GM12878 (cell line): ENCODE measurements at regions not wholly inside any gene's neighbourhood (a gene's known extent, or its start where the extent isn't known, plus 50 kb on each side); places are given as distances from the start of the nearest gene placed in this dataset.

Experiments used
- ATAC-seq: fragments of 200-7000 bp; cut with Tn5 transposase; 3 replicates; pipeline ENCODE4 v1.9.1; 2020; ENCODE audit warnings: mild to moderate bottlenecking, moderate library complexity
- BruUV-seq: library from RNA; stranded (reverse); fragments of 400-500 nt; replicated peaks from 2 replicates; lab custom pipeline; 2021; lab: Mats Ljungman, UMichigan
- CTCF ChIA-PET: fragments of 300-600 bp; sonication (Branson Sonifier 250); formaldehyde crosslinking; extraction: SDS; loops from one replicate; lab custom pipeline; 2021; ENCODE audit warnings: inconsistent platforms; lab: Yijun Ruan, JAX
- POLR2A ChIA-PET: fragments of 350-600 bp; formaldehyde crosslinking; extraction: SDS; loops from one replicate; lab custom pipeline; 2021; ENCODE audit warnings: inconsistent platforms; lab: Charles Lee
- RAD21 ChIA-PET: fragments of 300-600 bp; sonication (Branson Sonifier 250); formaldehyde crosslinking; loops from one replicate; lab custom pipeline; 2023; ENCODE audit warnings: antibody characterized with exemption; ENCODE audit not compliant: unreplicated experiment; lab: Charles Lee
- SMC1A ChIA-PET: fragments of 300-600 bp; sonication (Branson Sonifier 250); formaldehyde crosslinking; loops from one replicate; lab custom pipeline; 2023; ENCODE audit not compliant: unreplicated experiment, uncharacterized antibody; lab: Charles Lee
- DNase-seq: peaks from one replicate; pipeline ENCODE4 v3.0.0-alpha.2; 2011; ENCODE audit warnings: low read depth, low spot score
- FAIRE-seq: peaks from 3 replicates; lab custom pipeline; 2011; peaks lifted over from hg19 to GRCh38; lab: Jason Lieb, UNC
- H2AFZ ChIP-seq: 2 replicates; pipeline ENCODE4 v1.6.0; 2011; ENCODE audit warnings: low read depth, low read length, control low read depth; ENCODE audit not compliant: control insufficient read depth
- H3K27ac ChIP-seq: 2 replicates; pipeline ENCODE4 v1.5.1; 2011; ENCODE audit warnings: control low read depth; ENCODE audit not compliant: control insufficient read depth, insufficient read depth
- H3K27me3 ChIP-seq, 2 experiments: replicated peaks in 1 of 2; 2 replicates each; pipeline versions ENCODE4 v1.6.0 to v1.6.1; 2011; ENCODE audit warnings: low read length in 1 of 2; ENCODE audit not compliant: control insufficient read depth in 2 of 2, insufficient read depth in 2 of 2
- H3K36me3 ChIP-seq, 2 experiments: 2 replicates each; pipeline ENCODE4 v1.5.1; 2011; ENCODE audit warnings: low read length in 1 of 2; ENCODE audit not compliant: control insufficient read depth in 2 of 2, insufficient read depth in 2 of 2
- H3K4me1 ChIP-seq: 2 replicates; pipeline ENCODE4 v1.6.1; 2011; ENCODE audit warnings: mild to moderate bottlenecking, low read length, moderate library complexity, mixed read lengths; ENCODE audit not compliant: control insufficient read depth, insufficient read depth
- H3K4me2 ChIP-seq: 2 replicates; pipeline ENCODE4 v1.6.0; 2011; ENCODE audit warnings: control low read depth; ENCODE audit not compliant: control insufficient read depth, insufficient read depth
- H3K4me3 ChIP-seq: fragments of 200-600 bp; sonication (generic); 2 replicates; pipeline ENCODE4 v1.5.1; 2016
- H3K79me2 ChIP-seq: 2 replicates; pipeline ENCODE4 v1.6.0; 2011; ENCODE audit warnings: low read length; ENCODE audit not compliant: control insufficient read depth, insufficient read depth
- H3K9ac ChIP-seq: 2 replicates; pipeline ENCODE4 v1.8.0; 2011; ENCODE audit warnings: low read length, control low read depth, mixed read lengths; ENCODE audit not compliant: control insufficient read depth, insufficient read depth
- H3K9me3 ChIP-seq: replicated peaks from 3 replicates; pipeline ENCODE4 v1.5.1; 2011; ENCODE audit warnings: mild to moderate bottlenecking, low read length; ENCODE audit not compliant: control insufficient read depth, insufficient read depth
- H4K20me1 ChIP-seq: 2 replicates; pipeline ENCODE4 v1.6.0; 2011; ENCODE audit not compliant: control insufficient read depth, insufficient read depth
- CTCF ChIP-seq, 3 experiments: IDR thresholded peaks in 2 of 3; conservative IDR thresholded peaks in 1 of 3; 2 replicates each; pipeline ENCODE4 v1.5.1; 2011; ENCODE audit warnings: low read depth in 3 of 3, low read length in 3 of 3, mild to moderate bottlenecking in 3 of 3, control low read depth in 2 of 3, moderate library complexity in 2 of 3, inconsistent platforms in 1 of 3, mixed read lengths in 1 of 3; ENCODE audit not compliant: control insufficient read depth in 2 of 3, insufficient read depth in 1 of 3; ENCODE audit errors: extremely low read depth in 1 of 3
- HDAC2 ChIP-seq: fragments of 200-600 bp; sonication (generic); IDR thresholded peaks from 2 replicates; pipeline ENCODE4 v1.6.1; 2017
- HDGF ChIP-seq: fragments of 450-650 bp; IDR thresholded peaks from 2 replicates; pipeline ENCODE4 v1.6.1; 2016; ENCODE audit warnings: antibody characterized with exemption
- NKRF ChIP-seq: fragments of 450-650 bp; conservative IDR thresholded peaks from 2 replicates; pipeline ENCODE4 v1.6.1; 2017; ENCODE audit warnings: mild to moderate bottlenecking, moderate library complexity
- PML ChIP-seq: IDR thresholded peaks from 2 replicates; pipeline ENCODE4 v1.6.1; 2012; ENCODE audit warnings: low read length, inconsistent platforms
- RAD21 ChIP-seq: IDR thresholded peaks from 2 replicates; pipeline ENCODE4 v1.6.1; 2011; ENCODE audit warnings: mild to moderate bottlenecking, low read depth, low read length, moderate library complexity; ENCODE audit not compliant: insufficient read depth
- RBBP5 ChIP-seq: fragments of 200-600 bp; sonication (generic); conservative IDR thresholded peaks from 2 replicates; pipeline ENCODE4 v1.6.1; 2016
- RELA ChIP-seq: fragments of 450-650 bp; IDR thresholded peaks from 2 replicates; pipeline ENCODE4 v1.8.0; 2014; ENCODE audit warnings: borderline replicate concordance; ENCODE audit not compliant: partially characterized antibody
- RFX5 ChIP-seq: IDR thresholded peaks from 2 replicates; pipeline ENCODE4 v1.6.1; 2011; ENCODE audit warnings: low read depth, low read length, improper control_type of control experiment
- SMARCA5 ChIP-seq: fragments of 450-650 bp; IDR thresholded peaks from 2 replicates; pipeline ENCODE4 v1.6.1; 2017; ENCODE audit warnings: mild to moderate bottlenecking
- SREBF2 ChIP-seq: IDR thresholded peaks from 2 replicates; pipeline ENCODE4 v1.6.1; 2012; ENCODE audit warnings: mild to moderate bottlenecking, low read length
- USF1 ChIP-seq: IDR thresholded peaks from 2 replicates; pipeline ENCODE4 v1.6.1; 2011; ENCODE audit warnings: borderline replicate concordance, low read depth, mild to moderate bottlenecking, moderate library complexity, mixed read lengths, low read length; ENCODE audit not compliant: insufficient read depth; ENCODE audit errors: extremely low read length
- ZNF24 ChIP-seq: fragments of 450-650 bp; IDR thresholded peaks from 2 replicates; pipeline ENCODE4 v1.6.1; 2017; ENCODE audit warnings: antibody characterized with exemption, mild to moderate bottlenecking
- ZNF384 ChIP-seq: IDR thresholded peaks from 2 replicates; pipeline ENCODE4 v1.6.1; 2012; ENCODE audit warnings: low read depth, mild to moderate bottlenecking, low read length, improper control_type of control experiment, borderline replicate concordance
- ZNF622 ChIP-seq: fragments of 450-650 bp; IDR thresholded peaks from 2 replicates; pipeline ENCODE4 v1.6.1; 2017; ENCODE audit warnings: mild to moderate bottlenecking, inconsistent platforms
- WGBS: methylation state at CpG from one replicate; pipeline ENCODE4 v1.1.6; 2016; ENCODE audit warnings: low lambda C conversion rate; ENCODE audit not compliant: insufficient replicate concordance, insufficient coverage; ENCODE audit errors: missing lambda C conversion rate; 5-methylcytosine and 5-hydroxymethylcytosine counted together
- in situ Hi-C: fragments of 300-500 bp; cut with MboI; formaldehyde crosslinking; loops from 9 replicates; pipeline ENCODE4 v1.14.3; 2018; ENCODE audit warnings: mixed read lengths
- intact Hi-C: fragments of 100-400 bp; cut with micrococcal nuclease; formaldehyde crosslinking; loops from one replicate; pipeline ENCODE4 v1.14.2; 2022; ENCODE audit not compliant: unreplicated experiment

- H3K27me3 ChIP-seq: no peaks in the 10 kb centered on the region
- intact Hi-C loops: no loop called here
- no peak overlapping the region for H3K4me3 ChIP-seq
- H3K9me3 ChIP-seq: no peaks in the 10 kb centered on the region; the same call in 2 of the 3 replicates
- no peak overlapping the region for H3K27ac ChIP-seq
- no peaks in the 10 kb centered on the region for H3K36me3 ChIP-seq
- ATAC-seq (no peak), DNase-seq (no peak), FAIRE-seq (no peak)
- BruUV-seq: no TSS peak
- no peak overlapping the region for H2AFZ ChIP-seq
- WGBS: 53% methylated on average over 3 of the region's 3 CpGs
- H3K4me1 ChIP-seq: no peaks in the 10 kb centered on the region
- H4K20me1 ChIP-seq: no peaks in the 10 kb centered on the region
- no peaks in the 10 kb centered on the region for H3K79me2 ChIP-seq
- CTCF ChIA-PET: no interaction called here
- TF ChIP-seq RAD21 (no peak), NKRF (no peak)
- H3K9ac ChIP-seq: no peak overlapping the region
- POLR2A ChIA-PET: no interaction called here
- RAD21 ChIA-PET: no interaction called here
- in situ Hi-C loops: loop anchor here (25.0 kb wide), 1 partner anchor 1541 kb away; the partner anchor contains the start of gene EFNB2
- SMC1A ChIA-PET: no interaction called here
- H3K4me2 ChIP-seq: no peak overlapping the region
These were observed 1539.4 kb downstream of the EFNB2 start for GRCh38 chr13:104996022-104996421.

GRCh38 chr13:104993708-104994107 is 1541.8 kb downstream of the EFNB2 start:
- WGBS: 16% methylated on average over 3 of the region's 3 CpGs
- POLR2A ChIA-PET: no interaction called here
- H3K36me3 ChIP-seq: no peaks in the 10 kb centered on the region
- H3K9me3 ChIP-seq: no peaks in the 10 kb centered on the region; the same call in 2 of the 3 replicates
- H3K4me2 ChIP-seq: no peak overlapping the region
- in situ Hi-C loops: loop anchor here (25.0 kb wide), 1 partner anchor 1544 kb away; the partner anchor contains the start of gene EFNB2
- SMC1A ChIA-PET: interaction anchor here (1.0 kb wide), 1 partner anchor 9 kb away, joined by 3 read pairs; no protein-coding TSS in a partner anchor
- H3K4me1 ChIP-seq: no peaks in the 10 kb centered on the region
- no peak overlapping the region for H3K4me3 ChIP-seq
- no peak overlapping the region; the same call in 1 of the 2 replicates for H2AFZ ChIP-seq
- intact Hi-C loops: no loop called here
- DNase-seq (no peak), FAIRE-seq (no peak), ATAC-seq (no peak)
- no peaks in the 10 kb centered on the region for H4K20me1 ChIP-seq
- CTCF ChIA-PET: no interaction called here
- no peaks in the 10 kb centered on the region for H3K27me3 ChIP-seq
- BruUV-seq: no TSS peak
- no peak overlapping the region for H3K27ac ChIP-seq
- H3K79me2 ChIP-seq: no peaks in the 10 kb centered on the region
- no peak overlapping the region for H3K9ac ChIP-seq
- RAD21 ChIA-PET: no interaction called here
- no peak for TF ChIP-seq HDGF
- no peak for TF ChIP-seq RELA
- no peak for TF ChIP-seq CTCF (IDR thresholded peaks at IDR 0.05 in 2 of 3, conservative IDR thresholded peaks at IDR 0.05 in 1 of 3; ENCODE audit: control insufficient read depth in 2 of 3, extremely low read depth in 1 of 3, insufficient read depth in 1 of 3, low read depth in 3 of 3, low read length in 3 of 3)
- no peak for TF ChIP-seq ZNF24
- TF ChIP-seq SMARCA5: no peak
- TF ChIP-seq ZNF622: no peak
- no peak for TF ChIP-seq SREBF2
- TF ChIP-seq HDAC2: no peak
- TF ChIP-seq RBBP5: no peak
- no peak for TF ChIP-seq RAD21
- no peak for TF ChIP-seq RFX5
- no peak for TF ChIP-seq ZNF384
- TF ChIP-seq PML: no peak
- no peak for TF ChIP-seq USF1
